SK-N-DZ (cell line): ENCODE measurements at regions not wholly inside any gene's neighbourhood (a gene's known extent, or its start where the extent isn't known, plus 50 kb on each side); places are given as distances from the start of the nearest gene placed in this dataset.
"Not testable (repeated sequence)": the region's sequence is repeated elsewhere in the genome, so short reads cannot be mapped to it uniquely, and the experiment has no call there.

Experiments used
- DNase-seq: peaks from one replicate; pipeline ENCODE4 v3.0.0-alpha.2; 2015; ENCODE audit warnings: low spot score

GRCh38 chr21:31459457-31459856, 115.4 kb upstream of the TIAM1 start:
- DNase-seq = no peak

- DNase-seq = no peak
These were observed 113.6 kb upstream of the TIAM1 start for GRCh38 chr21:31457675-31458074.

- DNase-seq = no peak
These were observed 112.1 kb upstream of the TIAM1 start for GRCh38 chr21:31456201-31456600.

GRCh38 chr21:31455506-31455905, 111.4 kb upstream of the TIAM1 start:
- no peak for DNase-seq

DNA sequence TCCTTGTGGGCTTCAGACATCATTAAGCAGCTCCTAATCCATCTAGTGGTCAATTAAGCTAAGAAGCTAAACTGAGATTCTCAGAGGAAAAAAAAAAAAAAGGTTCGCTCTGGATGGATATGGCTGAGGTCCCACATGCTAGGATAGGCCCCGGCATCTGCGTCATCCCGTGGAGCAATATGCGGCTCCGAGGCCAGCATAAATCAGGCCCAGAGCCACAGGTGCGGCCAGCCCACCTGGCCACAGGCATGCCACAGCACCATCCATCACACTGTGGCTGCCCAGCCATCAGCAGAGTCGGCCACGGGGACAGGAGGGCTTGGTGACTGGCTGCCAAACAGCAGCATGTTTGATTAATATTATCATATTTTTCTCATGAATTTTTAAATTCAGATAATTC, 106.9 kb upstream of the TIAM1 start:
- no peak for DNase-seq

GRCh38 chr21:31449921-31450535, 106.0 kb upstream of the TIAM1 start:
- DNase-seq = no peak

DNA sequence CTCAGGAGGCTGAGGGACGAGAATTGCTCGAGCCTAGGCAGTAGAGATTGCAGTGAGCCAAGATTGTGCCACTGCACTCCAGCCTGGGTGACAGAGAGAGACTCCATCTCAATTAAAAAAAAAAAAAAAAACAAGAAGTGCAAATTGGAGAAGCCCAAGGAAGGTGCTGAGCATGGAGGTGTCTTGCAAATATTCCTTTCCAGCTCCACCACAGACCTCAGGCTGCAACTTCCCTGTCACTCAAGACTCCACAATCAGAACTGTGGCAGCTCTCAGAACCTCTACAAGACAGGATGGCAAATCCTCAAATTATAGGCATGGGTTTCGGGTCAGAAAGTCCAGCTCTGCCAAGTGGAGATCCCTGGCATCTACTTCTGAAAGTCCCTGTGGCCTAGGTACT, 104.4 kb upstream of the TIAM1 start:
- DNase-seq = no peak

DNA sequence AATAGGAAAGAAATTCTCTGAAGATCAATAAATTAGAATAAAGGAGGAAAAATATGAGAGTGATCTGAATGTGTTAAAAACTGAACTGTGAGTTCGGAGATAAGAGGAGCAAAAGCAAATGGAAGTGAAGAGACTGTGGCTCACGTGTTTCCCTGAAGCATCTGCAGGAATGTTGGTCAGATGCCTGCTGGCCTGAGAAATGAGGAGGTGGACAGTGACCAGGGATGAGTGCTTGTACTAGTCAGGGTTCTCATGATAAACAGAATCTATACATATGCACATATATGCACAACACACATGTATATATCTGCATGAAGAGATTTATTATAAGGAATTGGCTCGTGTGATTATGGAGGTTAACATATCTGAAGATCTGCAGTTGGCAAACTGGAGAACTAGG, 103.4 kb upstream of the TIAM1 start:
- no peak for DNase-seq

- DNase-seq = no peak
These were observed 102.3 kb upstream of the TIAM1 start for GRCh38 chr21:31446226-31446855.

DNA sequence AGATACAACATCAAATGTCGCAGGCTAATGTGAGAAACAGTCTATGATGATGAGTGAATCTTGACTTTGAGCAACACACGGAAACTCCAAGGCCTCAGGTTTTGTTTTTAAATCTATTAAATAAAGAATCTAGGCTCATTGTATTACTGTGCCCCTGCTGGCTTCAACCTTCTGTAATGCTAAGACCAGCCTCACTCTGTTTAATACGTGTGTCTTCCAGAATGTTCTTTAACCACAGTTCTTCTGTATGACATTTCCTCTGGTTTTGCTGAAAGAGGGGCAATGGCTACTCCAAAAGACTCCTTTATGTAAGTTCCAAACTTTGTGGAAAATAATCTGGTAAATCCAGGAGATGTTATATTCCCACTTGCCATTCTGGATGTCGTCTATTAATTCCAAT, 101.1 kb upstream of the TIAM1 start:
- no peak for DNase-seq

DNA sequence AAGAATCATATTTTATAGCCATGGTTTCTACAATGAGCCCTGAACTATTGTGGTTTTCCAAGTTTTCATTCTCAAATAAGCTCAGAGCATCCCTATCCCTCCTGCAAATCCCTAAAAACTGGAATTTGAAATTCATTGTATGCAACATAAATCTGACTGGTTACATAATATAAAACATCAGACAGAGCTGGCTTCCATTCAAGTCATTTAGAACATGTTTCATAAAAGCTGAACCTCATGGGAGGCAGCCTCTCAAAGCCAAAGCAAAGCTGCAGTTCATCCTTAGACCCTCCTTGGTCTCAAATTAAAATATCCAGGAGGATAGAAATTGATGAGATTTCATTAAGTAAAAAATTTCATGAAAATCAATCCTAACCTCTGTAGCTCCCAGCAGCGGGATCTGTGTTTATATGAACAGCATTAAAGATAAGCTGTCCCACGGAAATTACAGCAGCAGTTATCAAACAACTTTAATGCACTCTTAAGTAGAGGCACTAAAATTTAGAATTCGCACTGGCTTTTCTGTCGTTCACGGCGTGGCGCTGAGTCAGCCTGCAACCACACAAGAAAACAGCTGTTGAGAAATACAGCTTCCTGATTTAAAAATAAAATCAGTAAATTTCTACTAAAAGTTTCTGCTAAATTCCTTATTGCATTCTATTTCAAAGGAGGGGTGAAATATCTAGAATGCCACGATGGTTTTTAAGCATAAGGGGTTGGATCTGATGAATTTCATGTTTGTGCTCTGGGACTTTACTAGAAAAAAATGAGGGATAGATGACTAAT, 99.9 kb upstream of the TIAM1 start:
- no peak for DNase-seq

- no peak for DNase-seq
These were observed 98.3 kb upstream of the TIAM1 start for GRCh38 chr21:31442339-31442738.

- no peak for DNase-seq
These were observed 85.4 kb upstream of the TIAM1 start for GRCh38 chr21:31429506-31429905.

GRCh38 chr21:31426235-31426797, 82.3 kb upstream of the TIAM1 start:
- no peak for DNase-seq

GRCh38 chr21:31425138-31425537, 81.1 kb upstream of the TIAM1 start:
- DNase-seq = no peak

GRCh38 chr21:31424058-31424457, 80.0 kb upstream of the TIAM1 start:
- DNase-seq = no peak

DNA sequence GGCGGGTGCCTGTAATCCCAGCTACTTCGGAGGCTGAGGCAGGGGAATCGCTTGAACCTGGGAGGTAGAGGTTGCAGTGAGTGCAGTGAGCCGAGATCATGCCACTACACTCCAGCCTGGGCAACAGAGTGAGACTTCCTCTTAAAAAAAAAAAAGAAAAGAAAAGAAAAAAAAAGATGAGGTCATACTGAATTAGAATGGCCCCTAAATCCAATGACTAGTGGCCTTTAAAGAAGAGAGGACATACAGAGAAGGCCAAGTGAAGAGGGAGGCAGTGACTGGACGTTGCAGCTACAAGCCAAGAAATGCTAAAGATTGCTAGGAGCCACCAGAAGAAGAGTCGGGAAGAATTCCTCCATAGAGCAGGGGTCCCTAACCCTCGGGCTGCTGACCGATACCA, 76.9 kb upstream of the TIAM1 start:
- no peak for DNase-seq

GRCh38 chr21:31420354-31420753, 76.3 kb upstream of the TIAM1 start:
- no peak for DNase-seq

DNA sequence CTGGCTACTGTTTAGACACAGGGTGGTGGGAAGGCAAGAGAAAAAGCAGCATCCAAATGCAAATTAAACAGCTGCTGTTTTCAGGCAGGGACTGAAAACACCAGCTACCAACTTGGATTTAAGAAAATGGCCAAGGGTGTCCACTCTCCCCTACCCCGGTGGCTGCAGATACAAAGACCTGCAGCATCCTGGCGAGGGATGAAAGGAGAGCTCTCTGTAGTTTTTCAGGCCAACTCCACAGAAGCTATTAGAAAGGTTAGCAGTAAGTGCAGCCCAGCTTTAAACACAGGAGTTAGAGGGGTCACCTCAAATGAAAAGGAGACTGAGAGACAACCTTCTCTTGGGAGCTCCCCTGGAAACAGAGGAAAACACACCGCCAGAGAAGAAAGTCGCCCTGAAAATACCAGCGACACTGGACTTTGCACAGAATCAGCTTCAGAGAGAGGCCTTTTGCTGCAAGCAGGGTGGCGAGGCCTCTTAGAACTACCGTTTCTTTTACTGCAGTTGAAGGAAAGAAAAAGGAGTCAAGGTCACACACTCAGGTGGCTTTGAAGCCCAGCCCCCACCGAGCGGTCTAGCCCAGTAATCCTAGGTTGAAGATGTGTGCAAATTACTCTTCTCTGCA, 74.4 kb upstream of the TIAM1 start:
- no peak for DNase-seq

DNA sequence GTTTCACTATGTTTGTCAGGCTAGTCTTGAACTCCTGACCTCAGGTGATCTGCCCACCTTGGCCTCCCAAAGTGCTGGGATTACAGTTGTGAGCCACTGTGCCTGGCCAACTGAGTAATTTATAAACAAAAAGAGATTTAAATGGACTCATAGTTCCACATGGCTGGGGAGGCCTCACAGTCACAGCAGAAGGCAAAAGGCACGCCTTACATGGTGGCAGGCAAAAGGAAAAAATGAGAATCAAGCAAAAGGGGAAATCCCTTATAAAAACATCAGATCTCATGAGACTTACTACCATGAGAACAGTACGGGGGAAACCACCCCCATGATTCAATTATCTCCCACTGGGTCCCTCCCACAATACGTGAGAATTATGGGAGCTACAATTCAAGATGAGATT, 73.2 kb upstream of the TIAM1 start:
- not testable (repeated sequence) for DNase-seq

GRCh38 chr21:31416465-31416864, 72.4 kb upstream of the TIAM1 start:
- DNase-seq = no peak
